Lung (tissue), 11 donors: ENCODE measurements at regions not wholly inside any gene's neighbourhood (a gene's known extent, or its start where the extent isn't known, plus 50 kb on each side); places are given as distances from the start of the nearest gene placed in this dataset.
"Not testable (repeated sequence)": the region's sequence is repeated elsewhere in the genome, so short reads cannot be mapped to it uniquely, and the experiment has no call there.

Source experiments
- ATAC-seq: fragments of 200-7000 bp; cut with Tn5 transposase; one replicate; pipeline ENCODE4 v1.9.1; 2020; ENCODE audit warnings: moderate number of reproducible peaks; ENCODE audit not compliant: insufficient read depth, low FRiP score
- DNase-seq, 3 donors: peaks; one replicate each; pipeline ENCODE4 v3.0.0-alpha.2; 2013 to 2017
- H3K27ac ChIP-seq, 2 donors: one replicate each; pipeline ENCODE4 v1.5.1; 2013; ENCODE audit warnings: mild to moderate bottlenecking in 2 of 2, moderate library complexity in 2 of 2, control low read depth in 1 of 2, inconsistent platforms in 1 of 2, low read depth in 1 of 2, low read length in 1 of 2
- H3K27me3 ChIP-seq, 3 donors: one replicate each; pipeline ENCODE4 v1.5.1; 2013; ENCODE audit warnings: low read length in 2 of 3; ENCODE audit not compliant: control insufficient read depth in 3 of 3, insufficient read depth in 3 of 3
- H3K36me3 ChIP-seq, 4 donors: one replicate each; pipeline ENCODE4 v1.5.1; 2013; ENCODE audit warnings: low read length in 4 of 4, mild to moderate bottlenecking in 1 of 4, moderate library complexity in 1 of 4; ENCODE audit not compliant: control insufficient read depth in 4 of 4, insufficient read depth in 4 of 4
- H3K4me1 ChIP-seq, 5 donors: one replicate each; pipeline ENCODE4 v1.5.1; 2013; ENCODE audit warnings: low read length in 5 of 5, mild to moderate bottlenecking in 2 of 5, moderate library complexity in 1 of 5; ENCODE audit not compliant: control insufficient read depth in 5 of 5, insufficient read depth in 5 of 5
- H3K4me3 ChIP-seq: one replicate; pipeline ENCODE4 v1.5.1; 2013; ENCODE audit warnings: mild to moderate bottlenecking, control low read depth, moderate library complexity
- H3K9ac ChIP-seq, 2 donors: one replicate each; pipeline ENCODE4 v1.5.1; 2013; ENCODE audit warnings: low read length in 2 of 2, control low read depth in 1 of 2; ENCODE audit not compliant: insufficient read depth in 1 of 2
- H3K9me3 ChIP-seq, 4 donors: one replicate each; pipeline ENCODE4 v1.5.1; 2013; ENCODE audit warnings: low read length in 3 of 4, mild to moderate bottlenecking in 1 of 4, moderate library complexity in 1 of 4; ENCODE audit not compliant: control insufficient read depth in 4 of 4, insufficient read depth in 3 of 4
- CTCF ChIP-seq: IDR thresholded peaks from 2 replicates; pipeline ENCODE4 v1.5.1; 2012; ENCODE audit warnings: mild to moderate bottlenecking; ENCODE audit errors: control extremely low read depth, extremely low read depth
- WGBS, 2 donors: extraction: QIAGEN DNeasy Blood & Tissue Kit; methylation state at CpG; one replicate each; pipeline ENCODE4 v1.1.7; 2013; 5-methylcytosine and 5-hydroxymethylcytosine counted together
- donor health status: control.
- donor health status: control.
- donor health status: Bipolar disorder and iron deficiency.
- donor health status: healthy.
- donor health status: DM: yes; HTN: yes; CAD: no.

DNA sequence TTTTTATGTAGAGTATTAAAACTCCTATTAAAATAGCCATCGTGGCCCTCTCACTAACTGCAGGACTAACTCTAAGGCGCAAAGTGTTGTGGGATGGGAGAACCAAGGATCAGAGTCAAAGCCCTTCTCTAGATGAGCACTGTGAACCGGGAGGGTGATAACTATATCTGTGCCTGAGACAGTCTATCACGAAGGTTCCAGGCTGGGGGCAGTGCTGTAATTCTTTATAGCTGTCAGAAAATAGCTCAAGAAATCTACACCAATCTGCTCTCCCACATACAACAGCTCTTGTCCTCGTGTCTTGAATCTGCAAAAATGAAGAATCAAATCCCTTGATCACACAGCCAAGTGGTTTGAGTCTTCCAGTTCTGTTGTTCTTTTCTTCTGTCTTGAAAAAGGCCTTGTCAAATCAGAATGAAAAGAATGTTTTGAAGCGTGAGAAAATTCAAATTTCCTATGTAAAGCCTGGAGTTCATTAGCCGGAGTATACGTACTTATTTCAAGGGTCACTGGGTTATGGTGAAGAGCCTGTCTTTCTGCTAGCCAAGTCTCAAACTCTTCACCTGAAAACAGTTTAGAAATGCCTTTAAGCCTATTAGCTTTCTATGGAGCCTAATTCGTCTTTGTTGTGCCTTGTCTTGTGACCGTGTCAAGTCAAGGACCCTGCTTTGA lies 185.3 kb upstream of the NECTIN3 start:
- Histone ChIP-seq H3K27ac (no peak overlapping the region), H3K9me3 (no peaks in the 10 kb centered on the region), H3K27me3 (no peaks in the 10 kb centered on the region), H3K4me1 (no peaks in the 10 kb centered on the region), H3K9ac (no peak overlapping the region), H3K4me3 (no peak overlapping the region), H3K36me3 (no peaks in the 10 kb centered on the region)
- ATAC-seq: no peak
- TF ChIP-seq CTCF: no peak
- 74 to 84% methylated on average over 10 of the region's 10 CpGs for WGBS, 2 donors
- DNase-seq: no peak

GRCh38 chr3:110887176-110887575 lies 184.4 kb upstream of the NECTIN3 start:
- DNase-seq: no peak
- Histone ChIP-seq H3K27me3 (no peaks in the 10 kb centered on the region), H3K9ac (no peak overlapping the region), H3K36me3 (no peaks in the 10 kb centered on the region), H3K4me1 (no peaks in the 10 kb centered on the region), H3K9me3 (no peaks in the 10 kb centered on the region), H3K4me3 (no peak overlapping the region), H3K27ac (no peak overlapping the region)
- TF ChIP-seq CTCF: no peak
- 85 to 88% methylated on average over 1 of the region's 1 CpG for WGBS, 2 donors
- no peak for ATAC-seq

- DNase-seq, ATAC-seq, H3K4me1 ChIP-seq, H3K27ac ChIP-seq, H3K9ac ChIP-seq, H3K9me3 ChIP-seq, H3K36me3 ChIP-seq, H3K27me3 ChIP-seq, H3K4me3 ChIP-seq: not testable (repeated sequence)
- WGBS, 2 donors: 91 to 93% methylated on average over 29 of the region's 33 CpGs
Measured at GRCh38 chr3:110888625-110889375, 182.8 kb upstream of the NECTIN3 start.

DNA sequence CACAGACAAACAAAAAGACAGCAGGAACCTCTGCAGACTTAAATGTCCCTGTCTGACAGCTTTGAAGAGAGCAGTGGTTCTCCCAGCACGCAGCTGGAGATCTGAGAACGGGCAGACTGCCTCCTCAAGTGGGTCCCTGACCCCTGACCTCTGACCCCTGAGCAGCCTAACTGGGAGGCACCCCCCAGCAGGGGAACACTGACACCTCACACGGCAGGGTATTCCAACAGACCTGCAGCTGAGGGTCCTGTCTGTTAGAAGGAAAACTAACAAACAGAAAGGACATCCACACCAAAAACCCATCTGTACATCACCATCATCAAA lies 182.3 kb upstream of the NECTIN3 start:
- H3K9ac ChIP-seq, ATAC-seq, H3K4me3 ChIP-seq, H3K36me3 ChIP-seq, H3K27me3 ChIP-seq, H3K27ac ChIP-seq, H3K4me1 ChIP-seq, H3K9me3 ChIP-seq, DNase-seq: not testable (repeated sequence)
- WGBS, 2 donors: 67 to 84% methylated on average over 1 to 3 of the region's 3 CpGs
